Fibroblast of lung (primary cell): ENCODE measurements at regions not wholly inside any gene's neighbourhood (a gene's known extent, or its start where the extent isn't known, plus 50 kb on each side); places are given as distances from the start of the nearest gene placed in this dataset.

Experiments
- DNase-seq, 2 donors: peaks; one replicate each; pipeline versions ENCODE4 v3.0.0 to v3.0.0-alpha.2; 2010; ENCODE audit warnings: low read depth in 2 of 2
- H2AFZ ChIP-seq: 2 replicates; pipeline ENCODE4 v1.5.1; 2012; ENCODE audit warnings: low read length, control low read depth, inconsistent platforms
- H3K27ac ChIP-seq: 2 replicates; pipeline ENCODE4 v1.5.1; 2011; ENCODE audit warnings: low read length, control low read depth; ENCODE audit not compliant: insufficient read depth
- H3K27me3 ChIP-seq: 2 replicates; pipeline ENCODE4 v1.5.1; 2011; ENCODE audit warnings: mild to moderate bottlenecking, low read length; ENCODE audit not compliant: control insufficient read depth, insufficient read depth
- H3K36me3 ChIP-seq: 2 replicates; pipeline ENCODE4 v1.5.1; 2011; ENCODE audit warnings: low read length; ENCODE audit not compliant: control insufficient read depth, insufficient read depth
- H3K4me1 ChIP-seq: 2 replicates; pipeline ENCODE4 v1.5.1; 2011; ENCODE audit warnings: low read length; ENCODE audit not compliant: control insufficient read depth, insufficient read depth; ENCODE audit errors: extremely low read depth
- H3K4me2 ChIP-seq: 2 replicates; pipeline ENCODE4 v1.5.1; 2011; ENCODE audit warnings: low read length, control low read depth; ENCODE audit not compliant: insufficient read depth; ENCODE audit errors: extremely low read depth
- H3K4me3 ChIP-seq, 4 experiments: fragments of 200-600 bp in 1 of 4; sonication (generic) in 1 of 4; replicated peaks in 1 of 4; 2 replicates each; pipeline ENCODE4 v1.5.1; 2011 to 2016; ENCODE audit warnings: low read length in 4 of 4, low read depth in 3 of 4, mild to moderate bottlenecking in 3 of 4, control low read depth in 2 of 4, inconsistent platforms in 1 of 4, mixed read lengths in 1 of 4; ENCODE audit not compliant: insufficient read depth in 1 of 4; ENCODE audit errors: control extremely low read depth in 1 of 4
- H3K79me2 ChIP-seq: 2 replicates; pipeline ENCODE4 v1.5.1; 2012; ENCODE audit warnings: mild to moderate bottlenecking, low read length, inconsistent platforms; ENCODE audit not compliant: control insufficient read depth, insufficient read depth
- H3K9ac ChIP-seq: 2 replicates; pipeline ENCODE4 v1.5.1; 2011; ENCODE audit warnings: mild to moderate bottlenecking, low read length, control low read depth; ENCODE audit not compliant: insufficient read depth
- H3K9me3 ChIP-seq: 2 replicates; pipeline ENCODE4 v1.5.1; 2012; ENCODE audit warnings: low read depth, low read length; ENCODE audit not compliant: control insufficient read depth, insufficient read depth
- H4K20me1 ChIP-seq: 2 replicates; pipeline ENCODE4 v1.5.1; 2011; ENCODE audit warnings: low read length; ENCODE audit not compliant: control insufficient read depth, insufficient read depth; ENCODE audit errors: extremely low read depth
- CTCF ChIP-seq, 2 donors: IDR thresholded peaks in 1 of 2; conservative IDR thresholded peaks in 1 of 2; 1 replicate in 1 of 2; 2 replicates in 1 of 2; pipeline ENCODE4 v1.5.1; 2011 to 2012; ENCODE audit warnings: low read length in 2 of 2, control low read depth in 1 of 2, inconsistent platforms in 1 of 2, low read depth in 1 of 2, mild to moderate bottlenecking in 1 of 2
- EZH2 ChIP-seq: IDR thresholded peaks from 2 replicates; pipeline ENCODE4 v1.5.1; 2012; ENCODE audit warnings: low read length, control low read depth, mild to moderate bottlenecking; ENCODE audit errors: missing control alignments

GRCh38 chr10:58968389-58968755 lies 208.1 kb upstream of the PHYHIPL start:
- DNase-seq: no peak

DNA sequence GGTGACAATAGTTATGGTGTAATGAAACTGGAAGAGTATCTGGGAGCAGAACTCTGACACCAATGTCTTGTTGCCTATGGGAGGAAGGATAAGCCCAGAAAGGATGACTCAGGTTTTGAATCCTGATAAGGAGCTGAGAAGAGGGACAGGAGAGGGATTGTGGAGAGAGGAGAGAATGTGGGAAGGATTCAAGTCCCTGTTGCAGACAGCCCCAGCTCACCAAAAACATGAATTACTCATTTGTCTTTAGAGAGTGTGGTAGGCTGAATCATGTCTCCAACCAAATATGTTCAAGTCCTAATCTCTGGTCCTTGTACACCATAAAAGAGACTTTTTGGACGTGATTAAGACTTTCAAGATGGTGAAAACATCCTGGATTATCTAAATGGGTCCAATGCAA lies 206.9 kb upstream of the PHYHIPL start:
- no peak overlapping the region for H3K4me2 ChIP-seq
- H3K36me3 ChIP-seq: no peaks in the 10 kb centered on the region
- no peak overlapping the region for H3K9ac ChIP-seq
- H3K27me3 ChIP-seq: no peaks in the 10 kb centered on the region
- no peak overlapping the region for H3K27ac ChIP-seq
- TF ChIP-seq CTCF (conservative IDR thresholded peaks at IDR 0.05 in 1 of 2, IDR thresholded peaks at IDR 0.05 in 1 of 2; ENCODE audit: low read depth in 1 of 2, low read length in 2 of 2): no peak
- no peak for TF ChIP-seq EZH2
- H3K79me2 ChIP-seq: no peaks in the 10 kb centered on the region
- H3K4me3 ChIP-seq: no peak overlapping the region
- no peaks in the 10 kb centered on the region for H3K4me1 ChIP-seq
- peak in 1 of 2 donors; percentile 78 for DNase-seq
- no peaks in the 10 kb centered on the region for H4K20me1 ChIP-seq
- no peaks in the 10 kb centered on the region for H3K9me3 ChIP-seq
- H2AFZ ChIP-seq: no peak overlapping the region

More at GRCh38 chr10:58968389-58968755, 208.1 kb upstream of the PHYHIPL start:
- Histone ChIP-seq H3K4me3 (no peak overlapping the region), H3K27ac (no peak overlapping the region), H3K9me3 (no peaks in the 10 kb centered on the region), H3K36me3 (no peaks in the 10 kb centered on the region), H3K4me1 (no peaks in the 10 kb centered on the region), H3K9ac (no peak overlapping the region), H3K27me3 (no peaks in the 10 kb centered on the region), H3K4me2 (no peak overlapping the region), H4K20me1 (no peaks in the 10 kb centered on the region), H2AFZ (no peak overlapping the region), H3K79me2 (no peaks in the 10 kb centered on the region)
- TF ChIP-seq EZH2 (no peak), CTCF (conservative IDR thresholded peaks at IDR 0.05 in 1 of 2, IDR thresholded peaks at IDR 0.05 in 1 of 2; ENCODE audit: low read depth in 1 of 2, low read length in 2 of 2) (no peak)

- no peak for DNase-seq
- Histone ChIP-seq H3K4me3 (no peak overlapping the region), H3K9ac (no peak overlapping the region), H3K4me2 (no peak overlapping the region), H3K27me3 (no peaks in the 10 kb centered on the region), H3K9me3 (no peaks in the 10 kb centered on the region), H3K79me2 (no peaks in the 10 kb centered on the region), H2AFZ (no peak overlapping the region), H3K4me1 (no peaks in the 10 kb centered on the region), H4K20me1 (no peaks in the 10 kb centered on the region), H3K36me3 (no peaks in the 10 kb centered on the region), H3K27ac (no peak overlapping the region)
- TF ChIP-seq CTCF (conservative IDR thresholded peaks at IDR 0.05 in 1 of 2, IDR thresholded peaks at IDR 0.05 in 1 of 2; ENCODE audit: low read depth in 1 of 2, low read length in 2 of 2) (no peak), EZH2 (no peak)
These were observed 206.1 kb upstream of the PHYHIPL start for GRCh38 chr10:58970160-58970915.
